Activated CD4-positive, alpha-beta T cell treated with anti-CD3 and anti-CD28 coated beads, Interleukin-2, amount 10 ng/mL, durations not matched to agents 24 days and 14 days (primary cell): ENCODE measurements at regions not wholly inside any gene's neighbourhood (a gene's known extent, or its start where the extent isn't known, plus 50 kb on each side); places are given as distances from the start of the nearest gene placed in this dataset.

ENCODE experiments used
- DNase-seq: peaks from one replicate; pipeline ENCODE4 v3.0.0; 2022
- H3K27ac Mint-ChIP-seq: one replicate; pipeline ENCODE4 v1.8.0; 2022; ENCODE audit warnings: mild to moderate bottlenecking, mixed read lengths
- H3K27me3 Mint-ChIP-seq: one replicate; pipeline ENCODE4 v1.8.0; 2022; ENCODE audit warnings: mixed read lengths
- H3K36me3 Mint-ChIP-seq: one replicate; pipeline ENCODE4 v1.8.0; 2022; ENCODE audit warnings: low read depth, mild to moderate bottlenecking, mixed read lengths
- H3K4me1 Mint-ChIP-seq: one replicate; pipeline ENCODE4 v1.8.0; 2021; ENCODE audit warnings: mixed read lengths
- H3K4me3 Mint-ChIP-seq: one replicate; pipeline ENCODE4 v1.8.0; 2022; ENCODE audit warnings: mild to moderate bottlenecking, moderate library complexity, mixed read lengths
- H3K9me3 Mint-ChIP-seq: one replicate; pipeline ENCODE4 v1.8.0; 2021; ENCODE audit warnings: mixed read lengths
- intact Hi-C: fragments of 100-400 bp; cut with micrococcal nuclease; formaldehyde crosslinking; loops from one replicate; pipeline ENCODE4 v1.15.1; 2023

GRCh38 chr11:109193880-109194279, 228.1 kb upstream of the C11orf87 start:
- H3K9me3 Mint-ChIP-seq = peaks cover 17% of the 10 kb centered on the region
- no peaks in the 10 kb centered on the region for H3K36me3 Mint-ChIP-seq
- no peak for DNase-seq
- no peak overlapping the region for H3K27ac Mint-ChIP-seq
- H3K4me1 Mint-ChIP-seq = no peaks in the 10 kb centered on the region
- H3K27me3 Mint-ChIP-seq = no peaks in the 10 kb centered on the region
- intact Hi-C loops = no loop called here
- H3K4me3 Mint-ChIP-seq = no peak overlapping the region

- DNase-seq = no peak
- Mint-ChIP-seq H3K36me3 (no peaks in the 10 kb centered on the region), H3K27ac (no peak overlapping the region), H3K4me3 (no peak overlapping the region), H3K27me3 (no peaks in the 10 kb centered on the region), H3K4me1 (no peaks in the 10 kb centered on the region), H3K9me3 (peaks cover 7% of the 10 kb centered on the region)
- intact Hi-C loops = no loop called here
Observed at GRCh38 chr11:109196016-109196415, 226.0 kb upstream of the C11orf87 start.

- Mint-ChIP-seq H3K4me3 (no peak overlapping the region), H3K27me3 (no peaks in the 10 kb centered on the region)
Observed at GRCh38 chr11:109197656-109198055, 224.3 kb upstream of the C11orf87 start.

GRCh38 chr11:109203176-109203575, 218.8 kb upstream of the C11orf87 start:
- Mint-ChIP-seq H3K4me3 (no peak overlapping the region), H3K27ac (no peak overlapping the region), H3K36me3 (no peaks in the 10 kb centered on the region), H3K27me3 (no peaks in the 10 kb centered on the region), H3K4me1 (no peaks in the 10 kb centered on the region), H3K9me3 (peaks cover 12% of the 10 kb centered on the region)
- DNase-seq = no peak
- intact Hi-C loops = no loop called here

More at GRCh38 chr11:109197656-109198055, 224.3 kb upstream of the C11orf87 start:
- intact Hi-C loops = no loop called here
- Mint-ChIP-seq H3K36me3 (no peaks in the 10 kb centered on the region), H3K27ac (no peak overlapping the region), H3K4me1 (no peaks in the 10 kb centered on the region), H3K9me3 (peaks cover 5% of the 10 kb centered on the region)
- no peak for DNase-seq

- Mint-ChIP-seq H3K4me3 (no peak overlapping the region), H3K27me3 (no peaks in the 10 kb centered on the region), H3K4me1 (no peaks in the 10 kb centered on the region), H3K9me3 (peaks cover 6% of the 10 kb centered on the region), H3K36me3 (no peaks in the 10 kb centered on the region), H3K27ac (no peak overlapping the region)
- no peak for DNase-seq
- intact Hi-C loops = no loop called here
Observed at GRCh38 chr11:109205312-109205711, 216.7 kb upstream of the C11orf87 start.

GRCh38 chr11:109208121-109208520, 213.9 kb upstream of the C11orf87 start:
- peaks cover 6% of the 10 kb centered on the region for H3K9me3 Mint-ChIP-seq
- no peak overlapping the region for H3K27ac Mint-ChIP-seq
- no peaks in the 10 kb centered on the region for H3K27me3 Mint-ChIP-seq
- H3K4me1 Mint-ChIP-seq = no peaks in the 10 kb centered on the region
- no peak for DNase-seq
- H3K36me3 Mint-ChIP-seq = no peaks in the 10 kb centered on the region
- H3K4me3 Mint-ChIP-seq = no peak overlapping the region
- intact Hi-C loops = no loop called here

GRCh38 chr11:109209572-109209971, 212.4 kb upstream of the C11orf87 start:
- Mint-ChIP-seq H3K4me3 (no peak overlapping the region), H3K9me3 (peaks cover 6% of the 10 kb centered on the region), H3K27ac (no peak overlapping the region), H3K27me3 (no peaks in the 10 kb centered on the region), H3K4me1 (no peaks in the 10 kb centered on the region), H3K36me3 (no peaks in the 10 kb centered on the region)
- intact Hi-C loops = no loop called here
- no peak for DNase-seq

GRCh38 chr11:109221190-109221589, 200.8 kb upstream of the C11orf87 start:
- H3K9me3 Mint-ChIP-seq = peaks cover 5% of the 10 kb centered on the region
- no peaks in the 10 kb centered on the region for H3K27me3 Mint-ChIP-seq
- intact Hi-C loops = no loop called here
- no peak for DNase-seq
- no peak overlapping the region for H3K4me3 Mint-ChIP-seq
- H3K4me1 Mint-ChIP-seq = no peaks in the 10 kb centered on the region
- H3K27ac Mint-ChIP-seq = no peak overlapping the region
- H3K36me3 Mint-ChIP-seq = no peaks in the 10 kb centered on the region

- Mint-ChIP-seq H3K36me3 (no peaks in the 10 kb centered on the region), H3K4me3 (no peak overlapping the region), H3K9me3 (peaks cover 5% of the 10 kb centered on the region), H3K4me1 (no peaks in the 10 kb centered on the region), H3K27me3 (no peaks in the 10 kb centered on the region), H3K27ac (no peak overlapping the region)
- intact Hi-C loops = no loop called here
- no peak for DNase-seq
Observed at GRCh38 chr11:109222761-109223160, 199.2 kb upstream of the C11orf87 start.

- DNase-seq = no peak
- H3K4me3 Mint-ChIP-seq = no peak overlapping the region
- peaks cover 5% of the 10 kb centered on the region for H3K9me3 Mint-ChIP-seq
- no peaks in the 10 kb centered on the region for H3K36me3 Mint-ChIP-seq
- no peaks in the 10 kb centered on the region for H3K4me1 Mint-ChIP-seq
- H3K27ac Mint-ChIP-seq = no peak overlapping the region
- H3K27me3 Mint-ChIP-seq = no peaks in the 10 kb centered on the region
- intact Hi-C loops = no loop called here
Observed at GRCh38 chr11:109223451-109223850, 198.5 kb upstream of the C11orf87 start.

GRCh38 chr11:109229682-109230081, 192.3 kb upstream of the C11orf87 start:
- no peaks in the 10 kb centered on the region for H3K36me3 Mint-ChIP-seq
- H3K4me1 Mint-ChIP-seq = no peaks in the 10 kb centered on the region
- no peak overlapping the region for H3K4me3 Mint-ChIP-seq
- H3K27ac Mint-ChIP-seq = no peak overlapping the region
- H3K27me3 Mint-ChIP-seq = no peaks in the 10 kb centered on the region
- no peaks in the 10 kb centered on the region for H3K9me3 Mint-ChIP-seq
- intact Hi-C loops = no loop called here
- no peak for DNase-seq

- Mint-ChIP-seq H3K4me1 (no peaks in the 10 kb centered on the region), H3K27me3 (no peaks in the 10 kb centered on the region)
Observed at GRCh38 chr11:109236188-109236587, 185.8 kb upstream of the C11orf87 start.

GRCh38 chr11:109236696-109237095, 185.3 kb upstream of the C11orf87 start:
- Mint-ChIP-seq H3K9me3 (peaks cover 5% of the 10 kb centered on the region), H3K27me3 (no peaks in the 10 kb centered on the region)

More at GRCh38 chr11:109236188-109236587, 185.8 kb upstream of the C11orf87 start:
- peaks cover 5% of the 10 kb centered on the region for H3K9me3 Mint-ChIP-seq
- H3K27ac Mint-ChIP-seq = no peak overlapping the region
- intact Hi-C loops = no loop called here
- no peak for DNase-seq
- no peak overlapping the region for H3K4me3 Mint-ChIP-seq
- H3K36me3 Mint-ChIP-seq = no peaks in the 10 kb centered on the region

GRCh38 chr11:109237636-109238035, 184.4 kb upstream of the C11orf87 start:
- intact Hi-C loops = no loop called here
- no peak overlapping the region for H3K4me3 Mint-ChIP-seq
- no peaks in the 10 kb centered on the region for H3K4me1 Mint-ChIP-seq
- peaks cover 5% of the 10 kb centered on the region for H3K9me3 Mint-ChIP-seq
- DNase-seq = no peak
- no peaks in the 10 kb centered on the region for H3K36me3 Mint-ChIP-seq
- H3K27ac Mint-ChIP-seq = no peak overlapping the region
- H3K27me3 Mint-ChIP-seq = no peaks in the 10 kb centered on the region

More at GRCh38 chr11:109236696-109237095, 185.3 kb upstream of the C11orf87 start:
- Mint-ChIP-seq H3K4me1 (no peaks in the 10 kb centered on the region), H3K36me3 (no peaks in the 10 kb centered on the region), H3K4me3 (no peak overlapping the region), H3K27ac (no peak overlapping the region)
- intact Hi-C loops = no loop called here
- no peak for DNase-seq

GRCh38 chr11:109241988-109242536, 179.9 kb upstream of the C11orf87 start:
- intact Hi-C loops = no loop called here
- no peak overlapping the region for H3K27ac Mint-ChIP-seq
- H3K4me3 Mint-ChIP-seq = no peak overlapping the region
- no peak for DNase-seq
- no peaks in the 10 kb centered on the region for H3K36me3 Mint-ChIP-seq
- H3K4me1 Mint-ChIP-seq = no peaks in the 10 kb centered on the region
- H3K9me3 Mint-ChIP-seq = peaks cover 12% of the 10 kb centered on the region
- no peaks in the 10 kb centered on the region for H3K27me3 Mint-ChIP-seq
